ENCODE measurements at regions not wholly inside any gene's neighbourhood (a gene's known extent, or its start where the extent isn't known, plus 50 kb on each side); places are given as distances from the start of the nearest gene placed in this dataset.

DNA sequence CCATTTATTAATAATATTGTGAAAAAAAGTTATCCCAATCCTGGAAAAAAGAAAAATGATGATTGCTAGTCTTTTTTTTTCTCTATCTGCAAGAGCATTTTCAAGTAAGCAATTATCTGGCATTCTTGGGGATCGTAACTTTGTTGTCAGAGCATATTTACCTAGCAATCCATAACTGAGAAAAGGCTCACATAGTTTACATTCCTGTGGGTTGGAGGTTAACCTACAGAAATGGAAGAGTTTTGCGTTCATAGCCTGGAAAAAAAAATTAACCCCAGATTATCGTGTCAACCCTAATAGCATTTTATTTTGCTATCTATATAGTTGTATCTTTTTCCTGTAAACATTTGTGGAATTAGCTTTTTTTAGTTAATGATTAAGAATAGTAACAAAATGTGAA, 292.3 kb downstream of the DAD1 start:
- no peak overlapping the region for H2AK9ac ChIP-seq (replicated peaks; ENCODE audit: low read depth, low read length, poor library complexity)
- no peak overlapping the region for H2AFZ ChIP-seq (replicated peaks; ENCODE audit: low read length, poor library complexity)
- H3K9me1 ChIP-seq (ENCODE audit: insufficient read depth, low read length) = no peaks in the 10 kb centered on the region
- CTCF ChIA-PET = interaction anchor here (0.8 to 1.6 kb wide), 3 partner anchors 29 to 75 kb away, joined by 3 to 5 read pairs (median 3); no protein-coding TSS in a partner anchor
- DNase-seq = peak; percentile 90
- no peak overlapping the region for H2BK120ac ChIP-seq (ENCODE audit: low read depth, low read length)
- no peak overlapping the region for H3K23ac ChIP-seq (ENCODE audit: low read depth, low read length)
- intact Hi-C loops (cut with micrococcal nuclease) (loop anchor here (5.0 kb wide), 1 partner anchor 69 kb away; no protein-coding TSS in a partner anchor), in situ Hi-C loops (cut with MboI; ENCODE audit: low sequenced_read_pairs) (no loop called here), dilution Hi-C loops (cut with HindIII; ENCODE audit: low sequenced_read_pairs, unreplicated experiment) (no loop called here)
- no peak overlapping the region for H3K14ac ChIP-seq (replicated peaks; ENCODE audit: low read depth, low read length)
- no TSS peak for BruUV-seq (replicated peaks)
- H3K79me1 ChIP-seq (ENCODE audit: low read depth in 1 of 2, low read length in 2 of 2) = no peaks in the 10 kb centered on the region
- no peak overlapping the region for H3K4ac ChIP-seq (ENCODE audit: low read depth, low read length)
- H4K91ac ChIP-seq (ENCODE audit: insufficient read depth, low read depth, low read length) = no peak overlapping the region
- no peak overlapping the region for H3K56ac ChIP-seq (ENCODE audit: extremely low read depth, insufficient read depth, low read length)
- no CpG with 5 or more reads among the region's 3 CpGs for WGBS, 2 experiments (ENCODE audit: extremely low coverage in 2 of 2, insufficient read length in 1 of 2)
- no peak overlapping the region for H2BK15ac ChIP-seq (ENCODE audit: low read depth, low read length)
- H3K27me3 ChIP-seq (ENCODE audit: control insufficient read depth, insufficient read depth, low read length) = no peaks in the 10 kb centered on the region
- no peak overlapping the region for H3K9ac ChIP-seq (ENCODE audit: low read depth, low read length)
- no peaks in the 10 kb centered on the region for H3K9me3 ChIP-seq (ENCODE audit: control insufficient read depth, insufficient read depth, low read length)
- H3K4me2 ChIP-seq (ENCODE audit: low read depth, low read length) = no peak overlapping the region
- TF ChIP-seq MXI1 (IDR thresholded peaks at IDR 0.05; ENCODE audit: borderline replicate concordance, low read depth, low read length) (no peak), SMC3 (IDR thresholded peaks at IDR 0.05; ENCODE audit: low read depth, low read length) (no peak)
- ATAC-seq (ENCODE audit: low read depth) = peak; percentile 61
- no peaks in the 10 kb centered on the region for H3K36me3 ChIP-seq (ENCODE audit: control insufficient read depth, insufficient read depth, low read length)
- H2AK5ac ChIP-seq (ENCODE audit: low read depth, low read length) = no peak overlapping the region
- no peak overlapping the region for H3K4me3 ChIP-seq (ENCODE audit: insufficient read depth, low read depth, low read length)
- no peaks in the 10 kb centered on the region for H4K20me1 ChIP-seq (ENCODE audit: insufficient read depth, low read length)
- peaks cover 14% of the 10 kb centered on the region for H3K4me1 ChIP-seq (ENCODE audit: control insufficient read depth, insufficient read depth, low read length)
- H2BK5ac ChIP-seq (ENCODE audit: low read depth, low read length, poor library complexity, severe bottlenecking) = no peak overlapping the region
- H4K5ac ChIP-seq (ENCODE audit: low read depth, low read length) = no peak overlapping the region
- H4K8ac ChIP-seq (ENCODE audit: low read depth in 2 of 2, low read length in 2 of 2) = no peak overlapping the region
- no peak overlapping the region for H2BK20ac ChIP-seq (ENCODE audit: low read depth, low read length)
- H3K27ac ChIP-seq (ENCODE audit: insufficient read depth, low read length) = no peak overlapping the region
- H3K18ac ChIP-seq (ENCODE audit: low read depth, low read length) = no peak overlapping the region
- POLR2A ChIA-PET (ENCODE audit: unreplicated experiment) = no interaction called here

All from IMR-90 (cell line).